DOHH2 (cell line): ENCODE measurements at regions not wholly inside any gene's neighbourhood (a gene's known extent, or its start where the extent isn't known, plus 50 kb on each side); places are given as distances from the start of the nearest gene placed in this dataset.

ENCODE experiments used
- H3F3A ChIP-seq: fragments of 200-600 bp; sonication (generic), shearing (Covaris generic); 2 replicates; pipeline ENCODE4 v1.6.0; 2016; ENCODE audit warnings: antibody characterized with exemption, mild to moderate bottlenecking; ENCODE audit not compliant: control insufficient read depth, insufficient read depth
- H3K27ac ChIP-seq: fragments of 200-600 bp; sonication (generic); 2 replicates; pipeline ENCODE4 v1.5.1; 2014; ENCODE audit warnings: low read depth, mild to moderate bottlenecking, low read length, moderate library complexity
- H3K27me3 ChIP-seq: fragments of 200-600 bp; sonication (generic); 2 replicates; pipeline ENCODE4 v1.6.1; 2014; ENCODE audit warnings: mild to moderate bottlenecking, low read length, mixed read lengths; ENCODE audit not compliant: control insufficient read depth
- H3K36me3 ChIP-seq: fragments of 200-600 bp; sonication (generic); 2 replicates; pipeline ENCODE4 v1.6.1; 2014; ENCODE audit warnings: mild to moderate bottlenecking, low read length, moderate library complexity, mixed read lengths; ENCODE audit not compliant: control insufficient read depth
- H3K4me1 ChIP-seq: fragments of 200-600 bp; sonication (generic); 2 replicates; pipeline ENCODE4 v1.6.1; 2014; ENCODE audit warnings: mild to moderate bottlenecking, low read length, mixed read lengths; ENCODE audit not compliant: control insufficient read depth
- H3K4me2 ChIP-seq: fragments of 200-600 bp; sonication (generic); 2 replicates; pipeline ENCODE4 v1.6.0; 2014; ENCODE audit warnings: mild to moderate bottlenecking, low read length, moderate library complexity
- H3K4me3 ChIP-seq: fragments of 200-600 bp; sonication (generic); 2 replicates; pipeline ENCODE4 v1.5.1; 2014; ENCODE audit warnings: mild to moderate bottlenecking, low read length, mixed read lengths
- H3K79me2 ChIP-seq: fragments of 200-600 bp; sonication (generic); 2 replicates; pipeline ENCODE4 v1.6.1; 2014; ENCODE audit warnings: mild to moderate bottlenecking, low read length, mixed read lengths; ENCODE audit not compliant: control insufficient read depth
- H3K9me2 ChIP-seq: fragments of 200-600 bp; sonication (generic); replicated peaks from 2 replicates; pipeline ENCODE4 v1.6.1; 2014; ENCODE audit warnings: mild to moderate bottlenecking, low read length, mixed read lengths; ENCODE audit not compliant: control insufficient read depth
- H3K9me3 ChIP-seq: fragments of 200-600 bp; sonication (generic); 2 replicates; pipeline ENCODE4 v1.6.1; 2014; ENCODE audit warnings: antibody characterized with exemption, low read length, mixed read lengths; ENCODE audit not compliant: control insufficient read depth, insufficient read depth
- H4K20me1 ChIP-seq: fragments of 200-600 bp; sonication (generic); 2 replicates; pipeline ENCODE4 v1.6.0; 2014; ENCODE audit warnings: low read depth, mild to moderate bottlenecking, antibody characterized with exemption, low read length, moderate library complexity; ENCODE audit not compliant: control insufficient read depth, insufficient read depth
- CTCF ChIP-seq: fragments of 200-600 bp; sonication (generic); IDR thresholded peaks from one replicate; pipeline ENCODE4 v1.5.1; 2014; ENCODE audit warnings: antibody characterized with exemption, mild to moderate bottlenecking, low read depth, low read length; ENCODE audit not compliant: poor library complexity, severe bottlenecking
- EZH2phosphoT487 ChIP-seq: fragments of 200-600 bp; sonication (generic); IDR thresholded peaks from 2 replicates; pipeline ENCODE4 v1.6.1; 2017; ENCODE audit warnings: borderline replicate concordance, mild to moderate bottlenecking, antibody characterized with exemption, low read length, moderate library complexity, mixed read lengths

- H3K27me3 ChIP-seq, result no peaks in the 10 kb centered on the region
- no peak overlapping the region for H3K4me3 ChIP-seq
- no peaks in the 10 kb centered on the region for H3F3A ChIP-seq
- no peaks in the 10 kb centered on the region for H3K4me1 ChIP-seq
- H3K27ac ChIP-seq, result no peak overlapping the region
- no peaks in the 10 kb centered on the region for H3K79me2 ChIP-seq
- H3K36me3 ChIP-seq, result no peaks in the 10 kb centered on the region
- no peaks in the 10 kb centered on the region for H4K20me1 ChIP-seq
- H3K9me2 ChIP-seq, result no peaks in the 10 kb centered on the region
- TF ChIP-seq CTCF (no peak), EZH2phosphoT487 (no peak)
- no peak overlapping the region for H3K4me2 ChIP-seq
- H3K9me3 ChIP-seq, result peaks cover 7% of the 10 kb centered on the region; the same call in 1 of the 2 replicates
Measured at GRCh38 chr6:141406761-141407160, 726.0 kb upstream of the GJE1 start.

- Histone ChIP-seq H3K9me2 (no peaks in the 10 kb centered on the region), H3K4me2 (no peak overlapping the region), H3K27ac (no peak overlapping the region), H3K4me1 (no peaks in the 10 kb centered on the region), H3K27me3 (no peaks in the 10 kb centered on the region), H3F3A (no peaks in the 10 kb centered on the region), H4K20me1 (no peaks in the 10 kb centered on the region), H3K36me3 (no peaks in the 10 kb centered on the region), H3K9me3 (peaks cover 1% of the 10 kb centered on the region; the same call in 1 of the 2 replicates), H3K4me3 (no peak overlapping the region), H3K79me2 (no peaks in the 10 kb centered on the region)
- TF ChIP-seq CTCF (no peak), EZH2phosphoT487 (no peak)
Measured at GRCh38 chr6:141403827-141404226, 728.9 kb upstream of the GJE1 start.

GRCh38 chr6:141403103-141403502 is 729.6 kb upstream of the GJE1 start:
- no peak overlapping the region for H3K4me2 ChIP-seq
- H3K9me3 ChIP-seq, result no peaks in the 10 kb centered on the region; the same call in 1 of the 2 replicates
- no peaks in the 10 kb centered on the region for H3K79me2 ChIP-seq
- TF ChIP-seq EZH2phosphoT487, result no peak
- no peak for TF ChIP-seq CTCF
- no peaks in the 10 kb centered on the region for H3K4me1 ChIP-seq
- no peaks in the 10 kb centered on the region for H3K27me3 ChIP-seq
- H3K9me2 ChIP-seq, result no peaks in the 10 kb centered on the region
- no peaks in the 10 kb centered on the region for H4K20me1 ChIP-seq
- no peaks in the 10 kb centered on the region for H3F3A ChIP-seq
- H3K4me3 ChIP-seq, result no peak overlapping the region
- H3K36me3 ChIP-seq, result no peaks in the 10 kb centered on the region
- H3K27ac ChIP-seq, result no peak overlapping the region
